Keratinocyte (primary cell): ENCODE measurements at regions not wholly inside any gene's neighbourhood (a gene's known extent, or its start where the extent isn't known, plus 50 kb on each side); places are given as distances from the start of the nearest gene placed in this dataset.

ENCODE experiments used
- CTCF ChIP-seq, 3 experiments: IDR thresholded peaks in 1 of 3; conservative IDR thresholded peaks in 1 of 3; optimal IDR thresholded peaks in 1 of 3; 2 replicates in 2 of 3; 3 replicates in 1 of 3; pipeline versions ENCODE3 to v1.5.1; 2011; ENCODE audit warnings: low read length in 3 of 3, mild to moderate bottlenecking in 3 of 3, moderate library complexity in 2 of 3, control low read depth in 1 of 3, inconsistent platforms in 1 of 3; ENCODE audit not compliant: insufficient read depth in 2 of 3; ENCODE audit errors: extremely low read depth in 1 of 3
- EZH2 ChIP-seq: IDR thresholded peaks from one replicate; pipeline ENCODE4 v1.6.1; 2012; ENCODE audit warnings: inconsistent platforms, mild to moderate bottlenecking, low read length, moderate library complexity

DNA sequence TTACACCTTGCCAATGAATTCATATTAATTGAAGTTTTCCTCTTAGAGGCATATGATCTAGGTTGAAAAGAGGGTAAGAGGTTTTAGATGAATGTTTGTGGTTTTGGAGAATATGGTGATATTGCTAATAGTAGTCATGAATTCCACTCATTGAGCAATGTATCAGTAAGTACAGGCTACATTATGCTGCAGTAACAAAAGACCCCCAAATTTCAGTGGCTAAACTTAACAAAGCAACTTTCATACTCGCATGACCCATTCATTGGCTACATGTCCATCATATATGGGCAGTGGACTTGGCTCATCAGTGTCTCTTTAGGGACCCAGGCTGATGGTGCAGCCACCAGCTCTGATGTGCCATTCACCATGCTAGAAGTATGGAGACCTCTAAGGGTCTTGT is 196.6 kb upstream of the MYL2 start:
- no peak for TF ChIP-seq CTCF (optimal IDR thresholded peaks at IDR 0.05 in 1 of 3, IDR thresholded peaks at IDR 0.05 in 1 of 3, conservative IDR thresholded peaks at IDR 0.05 in 1 of 3; ENCODE audit: extremely low read depth in 1 of 3, insufficient read depth in 2 of 3, low read length in 3 of 3)
- no peak for TF ChIP-seq EZH2
